NCI-H524 treated with DMSO at 0.1 percent for 48 hours (cell line): ENCODE measurements at regions not wholly inside any gene's neighbourhood (a gene's known extent, or its start where the extent isn't known, plus 50 kb on each side); places are given as distances from the start of the nearest gene placed in this dataset.
"Not testable (repeated sequence)": the region's sequence is repeated elsewhere in the genome, so short reads cannot be mapped to it uniquely, and the experiment has no call there.

ENCODE experiments used
- DNase-seq: peaks from one replicate; lab custom pipeline; 2025; lab: John Stamatoyannopoulos, UW

GRCh38 chr2:185507719-185508118 lies 230.9 kb upstream of the FSIP2 start:
- DNase-seq: no peak

GRCh38 chr2:185510060-185510459 lies 228.5 kb upstream of the FSIP2 start:
- no peak for DNase-seq

GRCh38 chr2:185511925-185512324 lies 226.7 kb upstream of the FSIP2 start:
- no peak for DNase-seq

- no peak for DNase-seq
Observed at GRCh38 chr2:185522472-185522871, 216.1 kb upstream of the FSIP2 start.

DNA sequence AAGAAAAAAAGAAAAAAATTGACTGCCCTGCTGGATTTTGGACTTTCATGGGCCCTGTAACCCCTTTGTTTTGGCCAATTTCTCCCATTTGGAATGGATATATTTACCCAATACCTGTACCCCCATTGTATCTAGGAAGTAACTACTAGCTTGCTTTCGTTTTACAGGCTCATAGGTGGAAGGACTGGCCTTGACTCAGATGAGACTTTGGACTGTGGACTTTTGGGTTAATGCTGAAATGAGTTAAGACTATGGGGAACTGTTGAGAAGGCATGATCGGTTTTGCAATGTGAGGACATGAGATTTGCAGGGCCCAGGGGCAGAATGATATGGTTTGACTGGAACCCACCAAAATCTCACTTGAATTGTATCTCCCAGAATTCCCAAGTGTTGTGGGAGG lies 214.4 kb upstream of the FSIP2 start:
- DNase-seq: not testable (repeated sequence)

GRCh38 chr2:185526161-185526560 lies 212.4 kb upstream of the FSIP2 start:
- no peak for DNase-seq

GRCh38 chr2:185531721-185532120 lies 206.9 kb upstream of the FSIP2 start:
- no peak for DNase-seq

- no peak for DNase-seq
Observed at GRCh38 chr2:185537689-185538088, 200.9 kb upstream of the FSIP2 start.

DNA sequence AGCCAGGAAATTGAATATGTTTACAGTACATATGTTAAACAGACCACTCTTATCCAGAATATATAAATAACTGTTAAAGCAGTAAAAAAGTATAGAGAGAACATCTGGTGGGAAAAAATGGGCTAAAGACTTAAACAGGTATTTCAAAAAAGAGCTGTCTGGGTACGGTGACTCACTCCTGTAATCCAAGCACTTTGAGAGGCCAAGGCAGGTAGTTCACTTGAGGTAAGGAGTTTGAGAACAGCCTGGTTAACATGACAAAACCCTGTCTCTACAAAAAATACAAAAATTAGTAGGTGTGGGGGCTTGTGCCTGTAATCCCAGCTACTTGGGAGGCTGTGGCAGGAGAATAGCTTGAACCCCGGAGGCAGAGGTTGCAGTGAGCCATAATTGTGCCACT lies 171.4 kb upstream of the FSIP2 start:
- DNase-seq: no peak

- no peak for DNase-seq
Observed at GRCh38 chr2:185567940-185568339, 170.7 kb upstream of the FSIP2 start.

DNA sequence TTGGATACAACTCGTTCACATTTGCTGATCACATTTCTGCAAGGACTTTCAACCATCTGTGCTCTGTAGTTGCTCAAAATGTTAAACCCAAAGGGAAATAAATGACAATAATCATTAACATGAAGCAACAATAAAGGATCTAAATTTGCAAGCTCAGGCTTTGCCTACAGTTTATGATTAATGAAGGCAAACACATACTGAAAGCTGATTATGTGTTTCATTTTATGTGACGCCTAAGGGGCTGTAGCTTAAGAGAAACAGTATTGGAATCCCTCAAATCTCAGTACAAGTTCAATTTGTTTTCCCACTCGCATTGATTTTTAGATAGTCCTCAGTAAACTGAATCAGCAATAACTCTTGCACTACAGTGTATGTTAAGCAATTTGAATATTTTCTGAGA lies 160.3 kb upstream of the FSIP2 start:
- no peak for DNase-seq

DNA sequence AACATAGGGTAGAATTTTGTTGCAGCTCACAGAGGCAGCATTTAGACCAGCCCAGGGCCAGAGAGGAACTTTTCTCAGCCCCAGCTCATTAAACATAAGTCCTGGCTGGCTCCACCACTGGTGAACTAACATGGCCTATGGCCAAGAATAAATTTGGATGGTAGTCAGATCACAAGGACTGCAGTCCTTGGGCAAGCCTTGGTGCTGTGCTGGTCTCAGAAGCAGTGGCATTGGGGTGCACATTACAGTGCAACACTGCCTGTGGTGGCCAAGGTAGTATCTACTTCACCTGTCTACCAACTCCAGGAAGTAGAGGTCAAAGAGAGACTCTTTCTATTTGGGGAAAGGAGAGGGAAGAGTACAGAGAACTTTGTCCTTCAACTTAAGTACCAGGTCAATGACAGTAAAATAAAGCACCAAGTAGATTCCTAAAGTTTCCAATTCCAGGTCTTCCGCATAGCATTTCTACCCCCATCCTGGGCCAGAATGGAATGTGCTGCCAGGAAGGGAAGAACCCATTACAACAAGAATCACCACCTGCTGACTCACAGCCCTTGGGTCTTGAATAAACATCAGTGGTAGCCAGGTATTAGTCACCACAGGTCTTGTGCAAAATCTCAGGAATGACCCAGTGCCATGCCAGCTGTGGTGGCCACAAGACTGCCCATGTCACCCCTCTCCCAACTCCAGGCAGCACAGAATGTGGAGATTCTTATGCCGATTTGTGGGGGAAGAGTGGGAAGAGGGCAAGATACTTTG lies 155.4 kb upstream of the FSIP2 start:
- no peak for DNase-seq

- not testable (repeated sequence) for DNase-seq
Observed at GRCh38 chr2:185585165-185585564, 153.4 kb upstream of the FSIP2 start.

GRCh38 chr2:185591276-185591675 lies 147.3 kb upstream of the FSIP2 start:
- DNase-seq: not testable (repeated sequence)

- DNase-seq: no peak
Observed at GRCh38 chr2:185607945-185608344, 130.7 kb upstream of the FSIP2 start.

DNA sequence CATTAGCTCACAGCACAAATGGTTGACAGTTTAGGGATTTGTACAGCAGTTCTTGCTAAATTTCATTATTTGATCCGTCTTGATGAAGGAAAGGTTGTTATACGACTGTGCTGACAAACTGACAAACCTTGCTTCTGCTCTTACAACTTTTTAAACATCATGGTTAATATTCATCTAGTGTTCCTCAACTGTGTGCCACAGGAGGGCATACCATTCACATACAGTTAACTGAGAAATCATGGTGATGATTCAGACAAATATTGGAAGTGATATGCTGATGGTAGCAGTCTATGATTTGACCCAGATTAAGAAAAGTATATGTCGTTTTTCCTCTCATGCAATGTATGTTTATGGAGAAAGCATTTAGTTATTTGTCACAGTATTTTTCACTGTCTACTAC lies 129.8 kb upstream of the FSIP2 start:
- DNase-seq: no peak

GRCh38 chr2:185610301-185610700 lies 128.3 kb upstream of the FSIP2 start:
- DNase-seq: no peak

DNA sequence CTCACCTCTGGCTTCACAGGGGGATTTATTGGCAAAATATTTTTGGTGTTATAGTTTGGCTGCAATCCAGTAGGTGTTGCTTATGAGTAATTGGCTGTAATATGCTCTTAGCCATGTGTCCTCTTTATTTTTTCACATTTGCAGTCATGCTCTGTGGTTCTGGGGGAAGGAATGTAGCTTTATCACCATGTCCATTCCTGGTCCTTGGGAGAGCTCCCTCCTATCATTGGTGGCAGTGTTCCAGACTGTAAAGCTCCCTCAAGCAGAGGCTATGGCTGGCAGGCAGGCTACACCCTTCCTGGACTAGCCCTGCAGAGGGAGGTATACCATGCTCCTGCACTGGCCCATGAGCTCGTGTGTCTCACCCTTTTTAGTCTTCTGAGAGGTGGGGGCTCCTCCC lies 120.0 kb upstream of the FSIP2 start:
- DNase-seq: no peak

- peak; percentile 48 for DNase-seq
Observed at GRCh38 chr2:185625604-185626003, 113.0 kb upstream of the FSIP2 start.

GRCh38 chr2:185628985-185629384 lies 109.6 kb upstream of the FSIP2 start:
- no peak for DNase-seq

DNA sequence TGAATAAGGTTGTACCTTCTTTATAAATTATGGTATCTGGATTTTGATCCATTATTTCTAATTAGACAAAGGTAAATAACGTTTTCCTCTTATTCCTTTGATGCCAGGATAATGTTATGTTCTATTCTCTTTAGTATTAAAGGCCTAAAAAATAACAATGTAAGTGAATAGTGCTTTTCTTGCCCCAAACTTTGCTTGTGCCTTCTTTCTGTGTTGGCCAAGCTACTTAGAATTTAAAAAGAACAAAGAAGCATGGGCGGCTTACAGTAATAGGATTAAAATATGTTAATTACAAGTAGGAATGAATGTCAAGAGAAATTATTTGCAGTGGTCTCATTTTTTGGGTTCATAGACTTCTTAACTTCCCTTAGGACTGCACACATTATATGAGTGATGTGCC lies 105.0 kb upstream of the FSIP2 start:
- DNase-seq: no peak

- DNase-seq: no peak
Observed at GRCh38 chr2:185638771-185639170, 99.8 kb upstream of the FSIP2 start.

- no peak for DNase-seq
Observed at GRCh38 chr2:185640588-185640987, 98.0 kb upstream of the FSIP2 start.

GRCh38 chr2:185643434-185643833 lies 95.2 kb upstream of the FSIP2 start:
- no peak for DNase-seq
